Gastrocnemius medialis (tissue), 4 donors: ENCODE measurements at regions not wholly inside any gene's neighbourhood (a gene's known extent, or its start where the extent isn't known, plus 50 kb on each side); places are given as distances from the start of the nearest gene placed in this dataset.

Experiments used
- CTCF ChIP-seq, 5 experiments: fragments of 450-650 bp in 3 of 5; fragments of 200-600 bp in 2 of 5; sonication (generic) in 2 of 5; IDR thresholded peaks in 4 of 5; conservative IDR thresholded peaks in 1 of 5; 1 replicate in 4 of 5; 2 replicates in 1 of 5; pipeline ENCODE4 v1.5.1; 2016 to 2019; ENCODE audit warnings: antibody characterized with exemption in 5 of 5, mild to moderate bottlenecking in 3 of 5, moderate library complexity in 3 of 5
- POLR2A ChIP-seq, 2 donors: fragments of 450-650 bp; IDR thresholded peaks; one replicate each; pipeline ENCODE4 v1.6.1; 2017; ENCODE audit warnings: antibody characterized with exemption in 2 of 2, mild to moderate bottlenecking in 2 of 2, moderate library complexity in 2 of 2

- TF ChIP-seq POLR2A (IDR thresholded peaks at IDR 0.05) (no peak), CTCF (IDR thresholded peaks at IDR 0.05 in 4 of 5, conservative IDR thresholded peaks at IDR 0.05 in 1 of 5) (no peak)
Observed at GRCh38 chr20:40945189-40945588, 83.4 kb upstream of the TOP1 start.
